HepG2 (cell line): ENCODE measurements at regions not wholly inside any gene's neighbourhood (a gene's known extent, or its start where the extent isn't known, plus 50 kb on each side); places are given as distances from the start of the nearest gene placed in this dataset.

Experiments used
- BRCA1 ChIP-seq: sonication (generic); formaldehyde crosslinking; IDR thresholded peaks from 2 replicates; pipeline ENCODE4 v1.4.0; 2020; ENCODE audit warnings: missing genetic modification reagents
- CBX2 ChIP-seq, 2 experiments: fragments of 200-600 bp in 1 of 2; sonication (generic); formaldehyde crosslinking in 1 of 2; IDR thresholded peaks; 2 replicates each; pipeline versions ENCODE4 v1.7.0 to v1.8.1; 2018 to 2022; ENCODE audit warnings: low read depth in 2 of 2, low read length in 1 of 2, mild to moderate bottlenecking in 1 of 2, missing genetic modification reagents in 1 of 2
- CTCF ChIP-seq: sonication (generic); formaldehyde crosslinking; IDR thresholded peaks from 2 replicates; pipeline ENCODE4 v1.5.0; 2020; ENCODE audit warnings: mild to moderate bottlenecking, missing genetic modification reagents, moderate library complexity
- EP300 ChIP-seq, 3 experiments: sonication (generic) in 1 of 3; formaldehyde crosslinking in 1 of 3; IDR thresholded peaks; 2 replicates each; pipeline versions ENCODE4 v1.5.1 to v1.6.1; 2011 to 2020; ENCODE audit warnings: low read depth in 2 of 3, low read length in 2 of 3, borderline replicate concordance in 1 of 3, improper control_type of control experiment in 1 of 3, mild to moderate bottlenecking in 1 of 3, missing genetic modification reagents in 1 of 3, moderate library complexity in 1 of 3
- EZH2 ChIP-seq: conservative IDR thresholded peaks from 2 replicates; pipeline ENCODE4 v1.6.1; 2012; ENCODE audit warnings: mild to moderate bottlenecking, low read depth, low read length, moderate library complexity
- FOXP1 ChIP-seq, 2 experiments: fragments of 450-650 bp in 1 of 2; IDR thresholded peaks; 2 replicates each; pipeline ENCODE4 v1.6.1; 2017 to 2018; ENCODE audit warnings: antibody characterized with exemption in 1 of 2
- HCFC1 ChIP-seq: fragments of 150-350 bp; IDR thresholded peaks from 2 replicates; pipeline ENCODE4 v1.6.1; 2014; ENCODE audit warnings: low read depth, low read length
- MAZ ChIP-seq, 2 experiments: sonication (generic) in 1 of 2; formaldehyde crosslinking in 1 of 2; IDR thresholded peaks; 2 replicates each; pipeline versions ENCODE4 v1.5.0 to v1.6.1; 2012 to 2020; ENCODE audit warnings: low read depth in 2 of 2, mild to moderate bottlenecking in 2 of 2, borderline replicate concordance in 1 of 2, improper control_type of control experiment in 1 of 2, low read length in 1 of 2, missing genetic modification reagents in 1 of 2, moderate library complexity in 1 of 2
- POLR2A ChIP-seq, 2 experiments: IDR thresholded peaks; 2 replicates each; pipeline ENCODE4 v1.6.1; 2011; ENCODE audit warnings: low read depth in 2 of 2, low read length in 2 of 2, mild to moderate bottlenecking in 1 of 2, moderate library complexity in 1 of 2; ENCODE audit not compliant: insufficient read depth in 1 of 2
- POLR2AphosphoS5 ChIP-seq: IDR thresholded peaks from 2 replicates; pipeline ENCODE4 v1.6.1; 2012; ENCODE audit warnings: low read depth, low read length
- ZNF709 ChIP-seq: sonication (generic); formaldehyde crosslinking; IDR thresholded peaks from 2 replicates; pipeline ENCODE4 v1.5.0; 2020; ENCODE audit warnings: mild to moderate bottlenecking, missing genetic modification reagents

- TF ChIP-seq CBX2 (IDR thresholded peaks at IDR 0.05; ENCODE audit: low read depth, low read length), result no peak
- TF ChIP-seq CBX2 (CRISPR knock-in tag; IDR thresholded peaks at IDR 0.05; ENCODE audit: low read depth), result no peak
- TF ChIP-seq HCFC1, result no peak
- TF ChIP-seq EZH2, result no peak
- TF ChIP-seq EP300 (IDR thresholded peaks at IDR 0.05; ENCODE audit: low read depth in 2 of 2, low read length in 2 of 2), result no peak
- no peak for TF ChIP-seq EP300 (CRISPR knock-in tag; IDR thresholded peaks at IDR 0.05; ENCODE audit: borderline replicate concordance)
- TF ChIP-seq CTCF (CRISPR knock-in tag), result no peak
- no peak for TF ChIP-seq POLR2A (IDR thresholded peaks at IDR 0.05; ENCODE audit: insufficient read depth in 1 of 2, low read depth in 2 of 2, low read length in 2 of 2)
- TF ChIP-seq MAZ (IDR thresholded peaks at IDR 0.05; ENCODE audit: borderline replicate concordance, low read depth, low read length), result no peak
- TF ChIP-seq MAZ (CRISPR knock-in tag; IDR thresholded peaks at IDR 0.05; ENCODE audit: low read depth), result no peak
- TF ChIP-seq FOXP1 (IDR thresholded peaks at IDR 0.05), result no peak
- TF ChIP-seq FOXP1 (CRISPR knock-in tag; IDR thresholded peaks at IDR 0.05), result no peak
- no peak for TF ChIP-seq ZNF709 (CRISPR knock-in tag)
- TF ChIP-seq POLR2AphosphoS5, result no peak
- no peak for TF ChIP-seq BRCA1
Observed at GRCh38 chr15:31171731-31172130, 70.2 kb upstream of the TRPM1 start.
